ENCODE measurements at regions not wholly inside any gene's neighbourhood (a gene's known extent, or its start where the extent isn't known, plus 50 kb on each side); places are given as distances from the start of the nearest gene placed in this dataset.

DNA sequence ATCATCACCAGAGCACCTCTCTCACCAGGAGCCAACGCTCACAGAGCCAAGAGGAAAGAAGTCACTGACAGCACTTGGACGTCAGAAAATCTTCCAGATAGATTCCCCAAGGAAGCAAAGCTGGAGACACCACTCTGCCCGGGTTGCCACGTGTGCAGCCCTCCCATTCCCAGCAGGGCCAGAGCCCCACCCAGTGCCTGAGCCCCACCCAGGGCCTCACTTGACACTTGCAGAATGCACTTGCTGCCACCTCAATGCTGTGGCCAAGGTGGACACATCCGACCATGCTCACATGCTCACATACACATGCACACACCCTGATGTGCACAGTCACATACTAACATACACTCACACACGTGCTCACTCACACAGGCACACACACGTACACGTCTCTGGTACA, 240.7 kb downstream of the RBFOX3 start:
- no peaks in the 10 kb centered on the region for H3F3A ChIP-seq (ENCODE audit: insufficient read depth)
- no peaks in the 10 kb centered on the region for H4K20me1 ChIP-seq (ENCODE audit: low read depth, low read length)
- no peaks in the 10 kb centered on the region for H3K9me2 ChIP-seq (replicated peaks; ENCODE audit: insufficient read depth, low read length)
- H3K9me3 ChIP-seq (ENCODE audit: insufficient read depth, low read length) = no peaks in the 10 kb centered on the region
- no peak overlapping the region for H3K9ac ChIP-seq (ENCODE audit: low read length)
- no peak overlapping the region for H3K4me3 ChIP-seq (ENCODE audit: insufficient read depth, low read length, poor library complexity, severe bottlenecking)
- no peaks in the 10 kb centered on the region for H3K36me3 ChIP-seq (ENCODE audit: low read length)
- TF ChIP-seq EZH2phosphoT487 (conservative IDR thresholded peaks at IDR 0.05; ENCODE audit: low read length) = no peak
- TF ChIP-seq, protein P1, sequence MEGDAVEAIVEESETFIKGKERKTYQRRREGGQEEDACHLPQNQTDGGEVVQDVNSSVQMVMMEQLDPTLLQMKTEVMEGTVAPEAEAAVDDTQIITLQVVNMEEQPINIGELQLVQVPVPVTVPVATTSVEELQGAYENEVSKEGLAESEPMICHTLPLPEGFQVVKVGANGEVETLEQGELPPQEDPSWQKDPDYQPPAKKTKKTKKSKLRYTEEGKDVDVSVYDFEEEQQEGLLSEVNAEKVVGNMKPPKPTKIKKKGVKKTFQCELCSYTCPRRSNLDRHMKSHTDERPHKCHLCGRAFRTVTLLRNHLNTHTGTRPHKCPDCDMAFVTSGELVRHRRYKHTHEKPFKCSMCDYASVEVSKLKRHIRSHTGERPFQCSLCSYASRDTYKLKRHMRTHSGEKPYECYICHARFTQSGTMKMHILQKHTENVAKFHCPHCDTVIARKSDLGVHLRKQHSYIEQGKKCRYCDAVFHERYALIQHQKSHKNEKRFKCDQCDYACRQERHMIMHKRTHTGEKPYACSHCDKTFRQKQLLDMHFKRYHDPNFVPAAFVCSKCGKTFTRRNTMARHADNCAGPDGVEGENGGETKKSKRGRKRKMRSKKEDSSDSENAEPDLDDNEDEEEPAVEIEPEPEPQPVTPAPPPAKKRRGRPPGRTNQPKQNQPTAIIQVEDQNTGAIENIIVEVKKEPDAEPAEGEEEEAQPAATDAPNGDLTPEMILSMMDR (IDR thresholded peaks at IDR 0.05; ENCODE audit: insufficient read depth, low read length, poor library complexity, severe bottlenecking) = no peak
- no peak overlapping the region for H3K27ac ChIP-seq (ENCODE audit: low read depth, low read length)
- no peak overlapping the region for H2AFZ ChIP-seq (ENCODE audit: low read depth, low read length, severe bottlenecking)
- no peak overlapping the region for H3K4me2 ChIP-seq (ENCODE audit: low read depth, low read length, poor library complexity, severe bottlenecking)
- H3K79me2 ChIP-seq (ENCODE audit: insufficient read depth, low read length) = no peaks in the 10 kb centered on the region
- no peaks in the 10 kb centered on the region for H3K27me3 ChIP-seq (ENCODE audit: low read length)

- Histone ChIP-seq H3K4me3 (ENCODE audit: insufficient read depth, low read length, poor library complexity, severe bottlenecking) (no peak overlapping the region), H3K27ac (ENCODE audit: low read depth, low read length) (no peak overlapping the region), H3K79me2 (ENCODE audit: insufficient read depth, low read length) (no peaks in the 10 kb centered on the region), H3K36me3 (ENCODE audit: low read length) (no peaks in the 10 kb centered on the region), H2AFZ (ENCODE audit: low read depth, low read length, severe bottlenecking) (no peak overlapping the region), H3K9ac (ENCODE audit: low read length) (no peak overlapping the region), H4K20me1 (ENCODE audit: low read depth, low read length) (no peaks in the 10 kb centered on the region), H3K4me2 (ENCODE audit: low read depth, low read length, poor library complexity, severe bottlenecking) (no peak overlapping the region), H3K9me3 (ENCODE audit: insufficient read depth, low read length) (no peaks in the 10 kb centered on the region), H3F3A (ENCODE audit: insufficient read depth) (no peaks in the 10 kb centered on the region), H3K9me2 (replicated peaks; ENCODE audit: insufficient read depth, low read length) (no peaks in the 10 kb centered on the region), H3K27me3 (ENCODE audit: low read length) (no peaks in the 10 kb centered on the region)
- TF ChIP-seq, protein P1 (IDR thresholded peaks at IDR 0.05; ENCODE audit: insufficient read depth, low read length, poor library complexity, severe bottlenecking) = no peak
- no peak for TF ChIP-seq EZH2phosphoT487 (conservative IDR thresholded peaks at IDR 0.05; ENCODE audit: low read length)
Measured at GRCh38 chr17:79369532-79369931, 241.3 kb downstream of the RBFOX3 start.

DNA sequence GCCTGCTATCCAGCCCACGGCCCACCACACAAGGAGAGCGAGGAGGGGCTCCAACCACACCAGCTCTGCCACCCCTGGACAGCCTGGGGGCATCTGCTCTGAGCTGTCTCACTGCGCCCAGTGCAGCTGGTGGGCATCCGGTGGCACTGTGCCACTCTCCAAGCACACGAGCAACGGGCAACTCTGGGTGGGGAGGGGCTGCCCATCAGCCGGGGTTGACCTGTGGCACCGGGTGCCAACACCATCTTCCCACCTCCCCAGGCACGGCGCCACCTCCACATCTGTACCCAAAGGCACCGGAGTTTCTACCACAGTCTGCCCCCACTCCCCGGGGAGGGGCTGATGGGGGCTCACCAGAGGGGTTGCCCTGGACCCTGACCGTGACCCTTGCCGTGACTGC, 241.8 kb downstream of the RBFOX3 start:
- H3K4me3 ChIP-seq (ENCODE audit: insufficient read depth, low read length, poor library complexity, severe bottlenecking) = no peak overlapping the region
- no peaks in the 10 kb centered on the region for H3K79me2 ChIP-seq (ENCODE audit: insufficient read depth, low read length)
- no peaks in the 10 kb centered on the region for H3F3A ChIP-seq (ENCODE audit: insufficient read depth)
- no peaks in the 10 kb centered on the region for H4K20me1 ChIP-seq (ENCODE audit: low read depth, low read length)
- no peaks in the 10 kb centered on the region for H3K27me3 ChIP-seq (ENCODE audit: low read length)
- no peak overlapping the region for H3K4me2 ChIP-seq (ENCODE audit: low read depth, low read length, poor library complexity, severe bottlenecking)
- H2AFZ ChIP-seq (ENCODE audit: low read depth, low read length, severe bottlenecking) = no peak overlapping the region
- TF ChIP-seq, protein P1 (IDR thresholded peaks at IDR 0.05; ENCODE audit: insufficient read depth, low read length, poor library complexity, severe bottlenecking) = no peak
- TF ChIP-seq EZH2phosphoT487 (conservative IDR thresholded peaks at IDR 0.05; ENCODE audit: low read length) = no peak
- H3K27ac ChIP-seq (ENCODE audit: low read depth, low read length) = no peak overlapping the region
- no peaks in the 10 kb centered on the region for H3K9me2 ChIP-seq (replicated peaks; ENCODE audit: insufficient read depth, low read length)
- H3K36me3 ChIP-seq (ENCODE audit: low read length) = no peaks in the 10 kb centered on the region
- H3K9ac ChIP-seq (ENCODE audit: low read length) = no peak overlapping the region
- no peaks in the 10 kb centered on the region for H3K9me3 ChIP-seq (ENCODE audit: insufficient read depth, low read length)

Measured in SU-DHL-6 (cell line).